GM18870 (cell line): ENCODE measurements at regions not wholly inside any gene's neighbourhood (a gene's known extent, or its start where the extent isn't known, plus 50 kb on each side); places are given as distances from the start of the nearest gene placed in this dataset.

Source experiments
- ATAC-seq: cut with Tn5 transposase; IDR thresholded peaks from one replicate; pipeline ENCODE4 v1.9.1; 2021; ENCODE audit warnings: moderate library complexity; ENCODE audit not compliant: unreplicated experiment

DNA sequence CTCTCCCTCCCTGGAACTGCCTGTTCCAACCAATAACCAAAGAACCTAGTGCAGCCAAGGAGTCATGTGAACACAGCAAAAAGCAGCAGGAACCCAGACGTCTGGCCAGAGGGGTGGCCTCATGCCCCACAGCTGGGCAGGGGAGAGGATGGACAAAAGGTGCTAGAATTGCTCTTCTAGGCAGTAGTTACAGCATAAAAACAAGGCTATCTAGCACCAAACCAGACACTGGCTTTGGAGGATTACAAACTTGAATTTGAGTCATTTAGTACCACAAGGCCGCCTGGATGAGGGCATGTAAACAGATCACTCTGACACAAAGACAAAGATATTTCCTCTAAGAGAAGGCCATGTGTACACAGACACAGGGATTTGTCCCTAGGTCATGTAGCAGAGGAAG is 423.3 kb upstream of the MAF start:
- no peak for ATAC-seq

DNA sequence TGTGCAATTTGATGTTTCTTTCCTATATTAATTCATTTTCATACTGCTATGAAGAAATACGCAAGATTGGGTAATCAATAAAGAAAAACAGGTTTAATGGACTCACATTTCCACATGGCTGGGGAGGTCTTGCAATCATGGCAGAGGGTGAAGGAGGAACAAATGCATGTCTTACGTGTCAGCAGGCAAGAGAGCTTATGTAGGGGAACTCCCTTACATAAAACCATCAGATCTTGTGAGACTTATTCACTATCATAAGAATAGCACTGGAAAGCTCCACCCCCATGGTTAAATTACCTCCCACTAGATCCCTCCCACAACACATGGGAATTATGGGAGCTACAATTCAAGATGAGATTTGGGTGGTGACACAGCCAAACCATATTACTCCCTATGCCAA is 418.9 kb upstream of the MAF start:
- ATAC-seq, result no peak

DNA sequence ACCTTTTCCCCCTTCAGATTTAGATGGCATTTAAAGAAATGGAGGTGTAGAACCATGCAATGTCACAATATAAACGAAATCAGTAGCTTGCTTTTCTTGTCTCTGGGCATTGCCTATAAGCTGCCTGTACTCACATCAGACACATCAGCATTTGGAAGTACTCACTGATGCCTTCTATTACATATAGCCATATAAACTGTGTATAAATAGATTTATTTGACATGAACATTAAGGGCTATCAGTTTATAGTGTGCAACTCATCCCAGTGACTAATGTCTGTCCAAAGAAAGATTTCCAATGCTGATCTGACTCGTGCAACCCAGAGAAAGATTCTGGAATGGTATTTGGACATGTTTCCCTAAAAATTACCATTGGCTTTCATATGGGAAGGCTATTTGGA is 417.9 kb upstream of the MAF start:
- ATAC-seq, result no peak

DNA sequence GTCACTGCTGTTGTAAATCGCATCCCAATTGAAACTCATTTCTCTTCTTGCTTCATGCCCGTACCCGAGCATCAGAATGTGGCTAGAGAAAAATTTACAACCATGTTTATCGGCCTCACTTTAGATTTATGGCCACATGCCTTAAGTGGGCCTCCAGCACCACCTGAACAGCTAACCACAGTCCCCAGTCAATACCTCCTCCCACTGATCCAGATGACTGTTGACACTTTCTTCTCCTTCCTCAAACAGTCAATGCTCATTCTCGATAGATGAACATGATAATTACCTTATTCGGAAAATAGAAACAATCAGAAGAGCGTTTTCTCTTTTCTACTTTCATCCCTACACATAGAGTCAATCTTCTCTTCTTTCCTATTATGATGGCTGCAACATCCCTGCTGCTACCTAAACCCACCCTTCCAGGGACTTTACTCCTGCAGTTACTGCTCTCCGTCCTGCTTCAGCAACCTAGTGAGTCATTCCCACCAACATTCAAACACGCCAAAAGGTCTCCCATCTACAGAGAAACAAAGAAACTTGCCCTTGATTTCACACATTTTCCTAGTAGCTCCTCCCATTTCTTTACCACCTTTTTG is 416.3 kb upstream of the MAF start:
- ATAC-seq, result no peak

DNA sequence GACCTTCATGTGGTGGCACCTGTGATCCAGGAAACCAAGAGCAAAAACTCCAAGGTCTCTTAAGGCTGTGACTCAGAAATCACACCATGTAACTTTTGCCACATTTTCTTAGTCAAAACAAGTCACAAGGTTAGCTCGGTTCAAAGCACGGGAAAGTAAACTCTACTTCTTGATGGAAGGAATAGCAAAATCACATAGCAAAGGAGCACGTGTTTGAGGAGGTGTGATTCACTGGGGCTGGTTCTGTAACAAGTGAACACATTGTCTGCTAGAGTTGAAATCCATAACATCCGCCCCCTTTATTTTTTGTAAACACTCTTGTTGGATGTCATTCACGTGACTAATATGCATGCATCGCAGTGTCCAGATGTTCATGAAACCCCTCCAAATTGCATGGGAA is 415.0 kb upstream of the MAF start:
- no peak for ATAC-seq

DNA sequence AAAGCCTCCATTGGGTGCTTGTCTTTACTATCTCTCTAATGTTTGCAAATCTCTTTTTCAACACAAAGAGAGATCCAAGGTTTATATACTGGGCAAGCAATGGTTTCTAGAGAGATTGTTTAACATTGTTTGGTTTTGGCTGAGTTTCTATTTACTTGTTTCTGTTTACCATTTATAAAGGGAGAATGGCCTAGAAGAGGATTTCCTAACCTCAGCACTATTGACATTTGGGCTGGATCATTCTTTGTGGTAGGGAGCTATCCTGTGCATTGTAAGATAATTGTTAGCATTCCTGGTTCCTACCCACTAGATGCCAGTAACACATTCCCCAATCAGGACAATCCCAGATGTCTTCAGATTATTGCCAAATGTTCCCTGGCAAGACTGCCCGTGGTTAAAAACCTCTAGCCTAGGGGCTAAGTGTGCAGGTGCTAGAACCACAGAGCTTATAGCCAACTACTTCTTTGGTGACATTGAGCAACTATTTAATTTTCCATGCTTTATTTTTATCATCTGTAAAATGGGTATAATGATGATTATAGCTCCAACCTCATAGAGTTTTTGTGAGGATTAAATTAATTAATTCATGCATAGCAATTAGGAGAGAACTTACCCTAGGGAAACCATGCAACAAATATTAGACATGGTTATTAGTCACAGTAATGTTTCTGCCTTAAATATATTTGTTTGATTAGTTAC is 413.9 kb upstream of the MAF start:
- ATAC-seq, result no peak

DNA sequence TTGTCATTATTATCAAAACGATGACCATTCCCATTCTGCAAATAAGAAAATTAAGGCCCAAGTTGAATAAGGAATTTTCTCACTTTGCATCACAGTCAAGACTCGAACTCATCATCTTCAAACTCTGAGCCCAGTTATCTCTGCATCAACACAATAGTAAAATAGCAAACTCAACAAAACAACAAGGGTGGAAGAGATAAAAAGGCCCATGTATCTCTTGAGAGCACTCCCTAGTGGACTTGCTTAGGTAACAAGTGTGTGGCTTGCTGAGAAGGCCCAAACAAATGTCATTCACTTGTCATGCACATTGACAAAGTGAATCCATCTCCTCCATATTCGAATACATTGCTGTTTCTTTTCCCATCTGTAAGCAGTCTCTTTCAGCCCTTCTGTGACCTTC is 412.0 kb upstream of the MAF start:
- no peak for ATAC-seq

DNA sequence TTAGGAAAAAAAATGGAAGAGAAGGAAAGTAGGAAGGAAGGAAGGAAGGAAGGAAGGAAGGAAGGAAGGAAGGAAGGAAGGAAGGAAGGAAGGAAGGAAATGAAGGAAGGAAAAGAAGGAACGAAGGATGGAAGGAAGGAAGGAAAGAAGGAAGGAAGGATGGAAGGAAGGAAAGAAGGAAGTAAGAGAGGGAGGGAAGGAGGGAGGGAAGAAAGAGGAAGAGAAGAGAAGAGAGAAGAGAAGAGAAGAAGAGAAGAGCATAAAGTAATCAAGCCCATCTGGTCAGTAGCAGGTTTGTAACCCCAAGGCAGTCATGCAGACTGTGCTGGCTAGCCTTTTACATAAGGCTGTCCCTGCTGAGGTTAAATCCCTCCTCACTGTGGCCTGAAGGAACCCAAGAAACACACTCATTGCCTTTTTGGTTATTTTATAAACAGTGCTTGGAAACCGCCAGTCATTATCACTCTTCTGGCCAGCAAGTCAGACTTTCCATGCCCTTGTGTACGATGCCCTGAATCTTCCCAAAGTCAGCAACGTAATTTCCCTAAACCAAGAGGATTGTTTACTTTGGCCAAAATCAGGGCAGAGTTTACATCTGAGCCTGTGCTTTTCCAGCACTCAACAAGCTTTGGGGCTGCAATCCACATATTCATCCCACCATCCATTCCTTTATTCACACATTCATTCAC is 409.6 kb upstream of the MAF start:
- ATAC-seq, result no peak

DNA sequence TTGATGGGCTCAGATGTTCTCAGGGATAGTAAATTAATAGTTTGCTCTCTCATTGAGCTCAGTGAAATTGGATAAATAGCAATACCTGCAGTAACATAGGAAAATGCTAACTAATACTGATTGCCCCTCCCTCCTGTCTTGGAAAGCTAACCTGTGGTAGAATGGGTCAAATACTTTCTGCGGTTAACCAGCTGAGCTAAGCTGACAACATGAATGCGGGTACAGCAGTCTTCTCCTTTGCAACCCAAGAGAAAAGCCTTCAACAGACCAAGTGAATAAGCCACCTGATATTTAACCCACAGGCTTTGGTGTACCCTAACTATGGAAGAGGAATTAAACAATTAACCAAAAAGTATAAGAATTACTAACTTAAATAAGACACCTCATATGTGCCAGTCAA is 408.3 kb upstream of the MAF start:
- ATAC-seq, result no peak

DNA sequence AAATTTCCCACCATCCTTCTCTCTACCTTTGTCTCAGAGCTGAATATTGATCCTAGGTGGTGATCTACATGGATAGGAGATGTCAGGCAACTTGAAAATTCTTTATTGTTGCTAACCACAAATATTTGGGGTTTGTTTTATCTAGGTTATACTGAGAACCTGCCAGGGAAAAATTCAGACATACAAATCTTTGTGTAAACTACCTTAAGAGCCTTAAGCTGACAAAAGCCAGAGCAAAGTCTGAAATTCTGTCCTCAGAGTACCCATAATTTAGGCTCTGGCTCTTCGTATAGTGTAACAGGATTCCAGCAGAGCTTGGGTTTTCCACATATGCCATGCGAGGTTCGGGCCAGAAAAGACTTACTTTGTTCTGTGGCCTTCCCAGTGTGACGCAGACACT is 406.7 kb upstream of the MAF start:
- ATAC-seq, result no peak

DNA sequence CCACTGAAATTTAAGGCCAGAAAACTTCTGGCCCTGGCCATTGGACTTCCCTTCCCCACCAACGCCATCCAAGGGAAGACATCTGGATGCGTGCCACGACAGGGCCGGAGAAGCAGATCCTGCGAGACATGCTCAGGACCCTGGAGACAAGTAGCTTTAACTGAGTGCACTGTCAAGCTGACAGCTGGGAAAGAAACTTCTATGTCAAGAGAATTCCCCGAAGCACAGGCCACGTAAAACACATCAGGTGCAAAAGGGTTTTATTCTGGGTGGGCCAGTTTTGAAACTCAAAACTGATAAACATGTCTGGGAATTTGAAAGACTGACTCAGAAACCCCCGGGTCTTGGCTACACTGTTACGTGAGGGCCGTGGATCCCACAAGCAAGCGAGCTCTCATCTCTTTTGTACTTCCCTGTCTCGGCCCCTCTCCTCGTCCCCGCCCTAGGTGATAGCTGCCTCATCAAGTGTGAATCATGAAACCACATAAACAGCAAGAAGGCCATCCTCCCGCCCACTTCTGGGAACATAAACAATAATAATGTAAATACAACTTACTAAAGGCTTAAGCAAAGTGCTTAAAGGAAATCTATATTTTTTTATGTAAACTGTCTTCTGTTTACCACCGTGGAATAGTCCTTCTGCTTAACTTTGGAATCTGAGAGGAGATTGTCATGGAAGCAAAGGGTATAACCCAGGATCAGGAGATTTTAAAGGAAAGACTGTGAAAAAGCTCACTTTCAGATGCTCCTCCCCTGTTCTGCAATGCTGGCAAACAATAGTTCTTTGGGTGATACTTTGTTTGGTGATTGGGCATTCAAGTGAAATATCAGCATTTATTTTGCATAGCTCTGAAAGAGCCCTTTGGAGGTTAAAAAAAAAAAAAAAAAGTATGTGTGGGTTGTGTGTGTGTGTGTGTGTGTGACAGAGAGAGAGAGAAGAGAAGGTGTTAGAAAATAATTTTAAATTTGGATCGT is 406.0 kb upstream of the MAF start:
- no peak for ATAC-seq

DNA sequence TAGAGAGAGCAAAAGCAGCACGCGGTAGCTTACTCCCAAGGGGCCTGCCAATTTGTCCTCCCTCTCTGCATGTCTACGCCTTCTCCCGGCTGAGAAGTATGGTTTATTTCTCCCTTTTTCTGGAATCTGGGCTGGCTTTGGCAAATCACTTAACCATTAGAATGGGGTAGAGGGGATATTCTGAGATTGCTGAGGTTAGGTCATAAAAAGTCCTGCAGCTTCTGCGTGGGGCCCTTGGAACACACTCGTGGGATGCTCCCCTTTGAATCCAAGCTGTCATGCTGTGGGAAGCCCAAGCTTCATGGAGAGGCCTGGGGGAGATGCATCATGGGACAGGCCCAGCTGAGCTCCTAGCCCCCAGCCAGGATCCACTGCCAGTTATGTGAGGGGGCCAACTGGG is 403.6 kb upstream of the MAF start:
- ATAC-seq, result no peak

DNA sequence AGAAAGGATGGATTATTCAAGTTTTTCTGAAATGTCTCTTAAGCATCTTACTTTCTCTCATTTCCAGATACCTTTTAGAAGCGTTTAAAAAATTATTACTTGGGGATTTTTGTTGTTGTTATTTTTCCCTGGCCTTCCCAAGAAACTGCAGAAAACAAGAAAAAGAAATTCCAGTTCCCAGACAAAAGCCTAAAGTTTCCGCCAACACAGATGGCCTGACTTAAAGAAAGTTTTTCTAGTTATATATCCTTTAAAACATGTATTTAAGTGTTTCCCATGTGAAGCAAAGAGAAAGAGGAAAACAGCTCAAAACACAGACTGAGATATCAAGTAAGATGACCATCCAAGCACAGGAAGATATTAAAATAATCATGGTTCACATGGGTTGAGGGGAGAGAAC is 401.7 kb upstream of the MAF start:
- ATAC-seq, result no peak

DNA sequence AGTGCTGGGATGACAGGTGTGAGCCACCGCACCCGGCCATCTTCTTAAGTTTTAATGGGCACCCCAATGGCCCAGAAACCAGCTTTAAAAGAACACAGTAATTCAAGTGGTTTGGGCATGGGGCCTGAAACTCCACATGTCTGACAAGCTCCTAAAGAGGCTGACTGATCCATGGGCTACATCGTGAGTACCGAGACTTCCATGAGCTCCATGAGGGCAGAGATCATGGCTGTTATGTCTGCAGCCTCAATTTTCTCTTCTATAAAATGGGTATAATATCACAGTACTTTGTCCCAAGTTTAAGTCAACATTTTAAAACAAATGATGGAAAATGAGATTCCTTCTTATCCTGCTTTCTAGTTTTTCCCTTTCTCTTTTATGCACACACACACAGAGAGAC is 397.6 kb upstream of the MAF start:
- ATAC-seq, result no peak

DNA sequence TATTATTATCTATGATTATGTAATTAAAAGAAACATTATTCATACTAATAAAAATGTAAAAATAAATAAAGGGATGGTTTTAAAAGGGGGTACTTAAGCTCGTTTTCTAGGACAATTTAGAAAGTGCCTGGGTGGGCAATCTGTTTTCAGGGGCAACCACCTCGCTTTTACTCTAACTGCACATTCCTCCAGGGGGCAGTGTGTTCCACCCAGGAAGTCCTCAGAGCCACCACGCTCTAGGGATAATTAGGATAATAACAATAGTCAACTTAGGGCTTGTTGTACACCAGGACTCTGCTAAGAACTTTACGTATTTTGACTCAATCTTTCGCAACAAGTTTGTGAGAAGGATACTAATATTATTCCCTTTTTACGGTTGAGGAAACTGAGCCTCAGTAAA is 396.7 kb upstream of the MAF start:
- no peak for ATAC-seq

DNA sequence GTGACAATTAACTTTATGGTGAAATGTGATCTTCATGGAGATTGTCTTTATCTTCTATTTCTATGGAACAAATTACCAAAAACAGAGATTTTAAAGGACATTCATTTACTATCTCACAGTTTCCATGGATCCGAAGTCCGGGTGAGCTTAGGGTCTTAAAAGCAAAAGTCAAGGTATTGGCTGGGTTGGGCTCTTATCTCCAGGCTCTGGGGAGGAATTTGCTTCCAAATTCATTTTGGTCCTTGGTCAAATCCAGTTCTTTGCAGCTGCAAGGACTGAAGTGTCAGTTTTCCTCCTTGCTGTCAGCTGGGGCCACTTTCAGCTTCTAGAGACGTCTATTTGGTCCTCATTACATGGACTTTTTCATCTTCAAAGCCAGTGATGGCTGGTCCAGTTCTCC is 395.8 kb upstream of the MAF start:
- no peak for ATAC-seq

DNA sequence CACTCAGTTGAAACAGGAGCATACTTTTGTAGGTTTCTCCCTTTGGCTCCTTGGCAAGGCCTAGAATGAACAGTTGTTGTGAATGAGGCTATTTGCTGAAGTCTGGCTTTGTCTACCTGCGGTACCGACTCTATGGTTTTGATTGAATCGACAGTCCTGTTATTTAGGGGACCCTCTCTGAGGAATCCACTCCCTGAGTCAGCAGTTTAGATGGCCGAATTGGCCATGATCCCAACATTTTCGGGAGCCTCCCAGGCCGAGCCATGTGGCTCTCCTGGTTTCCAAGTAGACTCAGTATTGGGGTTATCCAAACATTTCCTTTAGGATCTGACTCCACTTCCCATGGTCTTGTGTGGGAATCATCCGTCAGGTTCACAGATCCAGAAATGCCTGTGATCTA is 394.8 kb upstream of the MAF start:
- no peak for ATAC-seq

DNA sequence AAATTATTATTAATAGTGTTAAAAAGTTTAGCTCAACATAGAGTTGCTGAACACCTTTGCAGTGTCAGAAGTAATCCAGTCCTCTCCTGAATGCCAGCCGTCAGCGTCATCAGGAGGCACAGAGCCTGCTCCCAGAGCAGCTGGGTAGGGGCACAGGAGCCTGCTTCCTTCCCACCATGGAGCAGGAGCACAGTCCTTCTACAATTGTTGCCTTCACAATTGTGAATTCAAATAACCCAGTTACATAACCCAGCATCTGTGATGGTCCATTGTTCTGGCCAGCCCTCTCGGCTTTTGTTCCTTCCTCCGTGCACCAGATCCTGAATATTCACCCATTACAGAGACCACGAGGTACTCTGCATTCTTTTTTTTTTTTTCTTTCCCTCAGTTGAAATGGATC is 393.9 kb upstream of the MAF start:
- no peak for ATAC-seq

DNA sequence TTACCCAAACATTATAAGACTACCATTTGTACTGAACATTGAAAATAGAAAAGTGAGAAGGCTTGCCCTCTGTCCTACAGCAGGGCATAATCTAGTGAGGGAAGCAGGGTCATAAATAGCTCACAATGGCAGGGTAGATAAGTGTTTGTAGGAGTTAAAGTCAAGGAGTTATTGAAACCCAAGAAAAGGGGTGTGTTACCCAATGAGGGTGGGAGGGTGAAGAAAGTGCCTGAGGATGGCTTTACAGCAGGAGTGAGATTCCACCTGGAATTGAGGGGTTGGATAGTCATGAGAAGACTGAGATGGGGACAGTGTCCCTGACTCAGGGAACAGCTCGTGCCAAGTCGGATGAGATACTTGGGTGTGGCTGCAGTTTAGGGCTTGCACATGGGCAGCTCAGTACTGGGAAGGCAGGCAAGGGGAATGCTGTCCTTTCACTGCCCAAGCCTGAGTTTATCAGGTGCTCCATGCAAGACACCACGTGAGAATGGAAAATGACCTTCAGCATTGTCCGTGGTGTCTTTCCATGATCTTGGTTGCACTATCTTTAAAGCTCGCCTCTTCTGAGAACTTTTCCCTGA is 393.2 kb upstream of the MAF start:
- ATAC-seq, result no peak

DNA sequence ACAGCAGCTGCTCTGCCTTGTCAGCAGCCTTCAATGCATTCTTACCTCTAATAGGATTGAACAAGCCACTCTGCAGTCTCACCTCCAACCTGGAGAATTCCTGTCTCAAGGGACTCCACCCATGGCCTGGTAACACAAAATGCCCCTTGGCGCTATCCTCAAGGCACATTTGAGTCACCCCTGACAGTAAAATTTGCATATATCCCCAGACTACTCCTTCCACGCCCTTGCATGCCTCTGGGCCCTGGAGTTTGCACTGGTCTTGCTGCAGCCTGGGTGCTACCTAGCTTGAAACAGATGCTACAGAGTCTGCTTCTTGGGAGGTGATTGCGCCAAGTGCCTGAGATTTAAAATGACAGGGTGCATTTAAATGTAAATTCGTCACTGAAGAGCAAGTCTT is 391.4 kb upstream of the MAF start:
- ATAC-seq, result no peak

DNA sequence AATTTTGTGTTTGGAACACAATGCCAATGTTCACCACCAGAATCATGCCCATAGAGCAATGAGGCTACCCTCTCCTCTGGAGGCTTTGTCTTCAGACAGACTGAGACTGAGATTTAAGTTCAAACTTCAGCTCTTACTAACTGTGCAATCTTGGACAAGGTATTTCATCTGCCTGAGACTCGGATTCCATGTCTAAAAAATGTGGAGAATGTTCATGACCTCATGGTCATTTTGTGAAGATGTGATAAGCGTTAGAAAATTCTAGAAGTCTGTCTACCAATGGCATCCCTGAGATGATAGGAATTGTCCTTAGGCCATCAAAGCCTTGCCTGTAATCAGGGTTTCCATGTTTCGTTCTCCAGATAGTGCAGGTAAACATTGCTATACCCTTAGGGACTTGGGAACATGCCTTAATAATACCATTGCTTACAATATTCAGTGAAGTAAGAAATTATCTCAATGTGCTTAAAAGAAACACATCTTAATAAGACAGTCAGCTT is 388.2 kb upstream of the MAF start:
- no peak for ATAC-seq
